ENCODE measurements at regions not wholly inside any gene's neighbourhood (a gene's known extent, or its start where the extent isn't known, plus 50 kb on each side); places are given as distances from the start of the nearest gene placed in this dataset.

GRCh38 chr4:31236020-31236638, 516.0 kb downstream of the PCDH7 start:
- POLR2A ChIA-PET, result no interaction called here
- no peak for TF ChIP-seq CTCF (IDR thresholded peaks at IDR 0.05; ENCODE audit: insufficient read depth in 1 of 2, low read depth in 1 of 2, low read length in 1 of 2, severe bottlenecking in 1 of 2, unreplicated experiment in 1 of 2)
- H3K36me3 Mint-ChIP-seq (ENCODE audit: insufficient read depth, unreplicated experiment), result no peaks in the 10 kb centered on the region
- no peaks in the 10 kb centered on the region for H3K36me3 ChIP-seq (ENCODE audit: control insufficient read depth, insufficient read depth, low read length)
- H3K9me3 Mint-ChIP-seq (ENCODE audit: unreplicated experiment), result peaks cover 9% of the 10 kb centered on the region
- no peak overlapping the region for H3K4me3 Mint-ChIP-seq (ENCODE audit: unreplicated experiment)
- peaks cover 10% of the 10 kb centered on the region for H3K4me1 ChIP-seq
- no peak overlapping the region for H3K27ac Mint-ChIP-seq (ENCODE audit: unreplicated experiment)
- no peaks in the 10 kb centered on the region for H3K9me3 ChIP-seq
- CTCF ChIA-PET, result no interaction called here
- no peak overlapping the region for H3K4me3 ChIP-seq (ENCODE audit: low read depth, low read length)
- DNase-seq, result no peak
- no TSS peak for BruUV-seq (replicated peaks)
- no peaks in the 10 kb centered on the region for H3K4me1 Mint-ChIP-seq (ENCODE audit: low read depth, unreplicated experiment)
- intact Hi-C loops (cut with micrococcal nuclease; ENCODE audit: unreplicated experiment), result no loop called here
- no peaks in the 10 kb centered on the region for H3K27me3 Mint-ChIP-seq (ENCODE audit: insufficient read depth, unreplicated experiment)
- H3K27me3 ChIP-seq (replicated peaks; ENCODE audit: control insufficient read depth, insufficient read depth, low read length), result no peaks in the 10 kb centered on the region

- no peaks in the 10 kb centered on the region for H3K36me3 ChIP-seq (ENCODE audit: control insufficient read depth, insufficient read depth, low read length)
- H3K9me3 Mint-ChIP-seq (ENCODE audit: unreplicated experiment), result peaks cover 9% of the 10 kb centered on the region
- no peaks in the 10 kb centered on the region for H3K27me3 ChIP-seq (replicated peaks; ENCODE audit: control insufficient read depth, insufficient read depth, low read length)
- no peak for DNase-seq
- intact Hi-C loops (cut with micrococcal nuclease; ENCODE audit: unreplicated experiment), result no loop called here
- no peak overlapping the region for H3K27ac Mint-ChIP-seq (ENCODE audit: unreplicated experiment)
- POLR2A ChIA-PET, result no interaction called here
- TF ChIP-seq CTCF (IDR thresholded peaks at IDR 0.05; ENCODE audit: insufficient read depth in 1 of 2, low read depth in 1 of 2, low read length in 1 of 2, severe bottlenecking in 1 of 2, unreplicated experiment in 1 of 2), result no peak
- CTCF ChIA-PET, result no interaction called here
- no peaks in the 10 kb centered on the region for H3K27me3 Mint-ChIP-seq (ENCODE audit: insufficient read depth, unreplicated experiment)
- H3K4me1 ChIP-seq, result peaks cover 10% of the 10 kb centered on the region
- H3K4me1 Mint-ChIP-seq (ENCODE audit: low read depth, unreplicated experiment), result no peaks in the 10 kb centered on the region
- BruUV-seq (replicated peaks), result no TSS peak
- H3K9me3 ChIP-seq, result no peaks in the 10 kb centered on the region
- H3K36me3 Mint-ChIP-seq (ENCODE audit: insufficient read depth, unreplicated experiment), result no peaks in the 10 kb centered on the region
- no peak overlapping the region for H3K4me3 Mint-ChIP-seq (ENCODE audit: unreplicated experiment)
- no peak overlapping the region for H3K4me3 ChIP-seq (ENCODE audit: low read depth, low read length)
Observed at GRCh38 chr4:31236639-31237173, 516.5 kb downstream of the PCDH7 start.

- no peak for TF ChIP-seq CTCF (IDR thresholded peaks at IDR 0.05; ENCODE audit: insufficient read depth in 1 of 2, low read depth in 1 of 2, low read length in 1 of 2, severe bottlenecking in 1 of 2, unreplicated experiment in 1 of 2)
- H3K4me1 ChIP-seq, result peaks cover 10% of the 10 kb centered on the region
- H3K4me3 Mint-ChIP-seq (ENCODE audit: unreplicated experiment), result no peak overlapping the region
- no peaks in the 10 kb centered on the region for H3K4me1 Mint-ChIP-seq (ENCODE audit: low read depth, unreplicated experiment)
- no peaks in the 10 kb centered on the region for H3K36me3 Mint-ChIP-seq (ENCODE audit: insufficient read depth, unreplicated experiment)
- no peaks in the 10 kb centered on the region for H3K27me3 Mint-ChIP-seq (ENCODE audit: insufficient read depth, unreplicated experiment)
- no peaks in the 10 kb centered on the region for H3K27me3 ChIP-seq (replicated peaks; ENCODE audit: control insufficient read depth, insufficient read depth, low read length)
- no peaks in the 10 kb centered on the region for H3K9me3 ChIP-seq
- H3K36me3 ChIP-seq (ENCODE audit: control insufficient read depth, insufficient read depth, low read length), result no peaks in the 10 kb centered on the region
- BruUV-seq (replicated peaks), result no TSS peak
- H3K9me3 Mint-ChIP-seq (ENCODE audit: unreplicated experiment), result peaks cover 4% of the 10 kb centered on the region
- no peak overlapping the region for H3K4me3 ChIP-seq (ENCODE audit: low read depth, low read length)
- intact Hi-C loops (cut with micrococcal nuclease; ENCODE audit: unreplicated experiment), result no loop called here
- no peak for DNase-seq
- no peak overlapping the region for H3K27ac Mint-ChIP-seq (ENCODE audit: unreplicated experiment)
- ChIA-PET POLR2A (no interaction called here), CTCF (no interaction called here)
Observed at GRCh38 chr4:31237233-31237632, 517.1 kb downstream of the PCDH7 start.

Data from Caco-2 (cell line).